ENCODE measurements at regions not wholly inside any gene's neighbourhood (a gene's known extent, or its start where the extent isn't known, plus 50 kb on each side); places are given as distances from the start of the nearest gene placed in this dataset.

GRCh38 chr13:59301174-59301567 is 862.6 kb downstream of the DIAPH3 start:
- TF ChIP-seq CTCF (IDR thresholded peaks at IDR 0.05; ENCODE audit: insufficient read depth, low read length) (no peak), REST (IDR thresholded peaks at IDR 0.05; ENCODE audit: insufficient replicate concordance, low read depth) (no peak), POLR2AphosphoS5 (IDR thresholded peaks at IDR 0.05; ENCODE audit: low read depth) (no peak), SPI1 (IDR thresholded peaks at IDR 0.05; ENCODE audit: borderline replicate concordance, low read depth) (no peak)

Data from HL-60 (cell line).